Vagina (tissue), 2 donors: ENCODE measurements at regions not wholly inside any gene's neighbourhood (a gene's known extent, or its start where the extent isn't known, plus 50 kb on each side); places are given as distances from the start of the nearest gene placed in this dataset.
"Not testable (repeated sequence)": the region's sequence is repeated elsewhere in the genome, so short reads cannot be mapped to it uniquely, and the experiment has no call there.

Experiments
- DNase-seq, 2 donors: peaks; one replicate each; pipeline ENCODE4 v3.0.0-alpha.2; 2017; ENCODE audit errors: extremely low spot score in 2 of 2
- H3K27ac ChIP-seq: fragments of 200-600 bp; sonication (generic); one replicate; pipeline ENCODE4 v1.5.1; 2019
- H3K27me3 ChIP-seq: fragments of 200-600 bp; sonication (generic); one replicate; pipeline ENCODE4 v1.5.1; 2019
- H3K36me3 ChIP-seq, 2 donors: fragments of 200-600 bp; sonication (generic); one replicate each; pipeline ENCODE4 v1.5.1; 2017 to 2019
- H3K4me1 ChIP-seq: fragments of 200-600 bp; sonication (generic); one replicate; pipeline ENCODE4 v1.5.1; 2019
- H3K4me3 ChIP-seq, 2 donors: fragments of 200-600 bp; sonication (generic); 1 replicate in 1 of 2; 2 replicates in 1 of 2; pipeline ENCODE4 v1.5.1; 2016 to 2019
- H3K9me3 ChIP-seq: fragments of 200-600 bp; sonication (generic); one replicate; pipeline ENCODE4 v1.5.1; 2019
- CTCF ChIP-seq, 3 experiments: fragments of 450-650 bp in 2 of 3; fragments of 200-600 bp in 1 of 3; sonication (generic) in 1 of 3; IDR thresholded peaks; one replicate each; pipeline ENCODE4 v1.5.1; 2017 to 2019; ENCODE audit warnings: antibody characterized with exemption in 3 of 3, mild to moderate bottlenecking in 2 of 3, moderate library complexity in 2 of 3
- POLR2A ChIP-seq, 2 donors: fragments of 450-650 bp; IDR thresholded peaks; one replicate each; pipeline ENCODE4 v1.6.1; 2017; ENCODE audit warnings: antibody characterized with exemption in 2 of 2, mild to moderate bottlenecking in 2 of 2, moderate library complexity in 2 of 2
- POLR2AphosphoS5 ChIP-seq, 2 donors: sonication (generic); formaldehyde crosslinking; IDR thresholded peaks; one replicate each; pipeline ENCODE4 v1.9.0; 2017; ENCODE audit warnings: antibody characterized with exemption in 2 of 2, mild to moderate bottlenecking in 2 of 2, low read depth in 1 of 2; ENCODE audit not compliant: insufficient read depth in 1 of 2
- intact Hi-C: fragments of 100-400 bp; cut with DNase I; formaldehyde crosslinking; loops from one replicate; pipeline ENCODE4 v1.15.1; 2023

DNA sequence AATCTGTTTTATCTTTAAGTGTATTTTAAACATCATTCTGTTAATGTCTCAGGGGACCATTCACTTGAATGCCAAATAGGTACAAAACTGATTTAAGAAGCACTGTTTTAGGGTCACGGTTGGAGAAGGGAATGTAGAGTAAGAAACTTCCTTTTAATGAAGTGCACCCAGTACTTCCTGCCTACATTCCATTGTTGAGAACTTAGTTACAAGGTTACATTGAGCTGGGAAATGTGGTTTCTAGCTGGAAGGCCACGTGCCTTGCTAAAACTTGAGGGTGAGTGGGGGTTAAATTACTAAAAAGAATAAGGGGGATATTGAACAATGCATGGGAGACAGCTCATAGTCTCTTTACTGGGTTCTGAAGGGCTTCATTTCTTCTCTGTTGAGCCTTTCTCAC lies 78.3 kb upstream of the TBC1D5 start:
- no peak for DNase-seq
- Histone ChIP-seq H3K9me3 (no peaks in the 10 kb centered on the region), H3K27ac (no peak overlapping the region), H3K4me3 (no peak overlapping the region), H3K4me1 (no peaks in the 10 kb centered on the region), H3K27me3 (no peaks in the 10 kb centered on the region), H3K36me3 (no peaks in the 10 kb centered on the region)
- intact Hi-C loops, result no loop called here
- TF ChIP-seq CTCF (IDR thresholded peaks at IDR 0.05) (no peak), POLR2A (IDR thresholded peaks at IDR 0.05) (no peak), POLR2AphosphoS5 (IDR thresholded peaks at IDR 0.05; ENCODE audit: insufficient read depth in 1 of 2, low read depth in 1 of 2) (no peak)

- H3K9me3 ChIP-seq, result no peaks in the 10 kb centered on the region
- no peaks in the 10 kb centered on the region for H3K27me3 ChIP-seq
- H3K4me3 ChIP-seq, result no peak overlapping the region
- intact Hi-C loops, result no loop called here
- no peaks in the 10 kb centered on the region for H3K36me3 ChIP-seq
- DNase-seq, result no peak
- H3K27ac ChIP-seq, result no peak overlapping the region
- TF ChIP-seq POLR2A (IDR thresholded peaks at IDR 0.05), result no peak
- TF ChIP-seq POLR2AphosphoS5 (IDR thresholded peaks at IDR 0.05; ENCODE audit: insufficient read depth in 1 of 2, low read depth in 1 of 2), result no peak
- no peak for TF ChIP-seq CTCF (IDR thresholded peaks at IDR 0.05)
- H3K4me1 ChIP-seq, result no peaks in the 10 kb centered on the region
Observed at GRCh38 chr3:17820275-17820674, 77.8 kb upstream of the TBC1D5 start.

GRCh38 chr3:17817973-17818372 lies 75.5 kb upstream of the TBC1D5 start:
- H3K9me3 ChIP-seq, H3K36me3 ChIP-seq, intact Hi-C loops, H3K4me3 ChIP-seq, H3K27me3 ChIP-seq, H3K27ac ChIP-seq, H3K4me1 ChIP-seq, DNase-seq: not testable (repeated sequence)

DNA sequence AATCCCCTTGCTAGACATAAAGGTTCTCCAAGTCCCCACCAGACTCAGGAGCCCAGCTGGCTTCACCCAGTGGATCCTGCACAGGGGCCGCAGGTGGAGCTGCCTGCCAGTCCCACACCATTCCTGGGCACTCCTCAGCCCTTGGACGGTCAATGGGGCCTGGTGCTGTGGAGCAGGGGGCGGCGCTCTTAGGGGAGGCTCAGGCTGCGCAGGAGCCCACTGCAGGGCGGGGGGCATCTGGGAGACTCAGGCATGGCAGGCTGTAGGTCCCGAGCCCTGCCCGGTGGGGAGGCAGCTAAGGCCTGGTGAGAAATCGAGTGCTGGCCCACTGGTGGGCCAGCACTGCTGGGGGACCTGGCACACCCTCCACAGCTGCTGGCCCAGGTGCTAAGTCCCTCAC lies 75.1 kb upstream of the TBC1D5 start:
- Histone ChIP-seq H3K27ac (no peak overlapping the region), H3K4me1 (no peaks in the 10 kb centered on the region), H3K27me3 (no peaks in the 10 kb centered on the region), H3K36me3 (no peaks in the 10 kb centered on the region), H3K9me3 (no peaks in the 10 kb centered on the region), H3K4me3 (no peak overlapping the region)
- intact Hi-C loops, result no loop called here
- DNase-seq, result no peak
- no peak for TF ChIP-seq POLR2A (IDR thresholded peaks at IDR 0.05)
- no peak for TF ChIP-seq POLR2AphosphoS5 (IDR thresholded peaks at IDR 0.05; ENCODE audit: insufficient read depth in 1 of 2, low read depth in 1 of 2)
- no peak for TF ChIP-seq CTCF (IDR thresholded peaks at IDR 0.05)

DNA sequence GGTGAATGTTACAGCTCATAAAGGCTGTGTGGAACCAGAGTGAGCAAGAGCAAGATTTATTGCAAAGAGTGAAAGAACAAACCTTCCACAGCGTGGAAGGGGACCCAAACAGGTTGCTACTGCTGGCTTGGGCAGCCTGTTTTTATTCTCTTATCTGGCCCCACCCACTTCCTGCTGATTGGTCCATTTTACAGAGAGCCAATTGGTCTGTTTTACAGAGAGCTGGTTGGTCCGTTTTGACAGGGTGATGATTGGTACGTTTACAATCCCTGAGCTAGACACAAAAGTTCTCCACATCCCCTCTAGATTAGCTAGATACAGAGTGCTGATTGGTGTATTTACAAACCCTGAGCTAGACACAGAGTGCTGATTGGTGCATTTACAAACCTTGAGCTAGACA lies 74.4 kb upstream of the TBC1D5 start:
- DNase-seq, H3K9me3 ChIP-seq, H3K36me3 ChIP-seq, H3K4me3 ChIP-seq, H3K27me3 ChIP-seq, H3K4me1 ChIP-seq, H3K27ac ChIP-seq, intact Hi-C loops: not testable (repeated sequence)

DNA sequence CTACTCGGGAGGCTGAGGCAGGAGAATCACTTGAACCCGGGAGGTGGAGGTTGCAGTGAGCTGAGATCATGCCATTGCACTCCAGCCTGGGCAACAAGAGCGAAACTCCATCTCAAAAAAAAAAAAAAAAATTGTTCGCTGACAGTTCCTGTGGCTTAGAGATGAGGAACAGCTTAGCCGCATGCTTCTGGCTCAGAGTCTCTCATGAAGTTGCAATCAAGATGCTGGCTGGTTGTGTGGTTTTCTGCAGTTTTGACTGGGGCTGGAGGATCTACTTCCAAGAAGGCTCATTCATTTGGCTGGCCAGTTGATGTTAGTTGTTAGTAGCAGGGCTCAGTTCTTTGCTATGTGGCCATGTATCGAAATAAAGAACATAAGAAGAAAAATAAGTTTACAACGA lies 69.9 kb upstream of the TBC1D5 start:
- H3K4me1 ChIP-seq, DNase-seq, H3K4me3 ChIP-seq, H3K27ac ChIP-seq, intact Hi-C loops, H3K9me3 ChIP-seq, H3K27me3 ChIP-seq, H3K36me3 ChIP-seq: not testable (repeated sequence)

DNA sequence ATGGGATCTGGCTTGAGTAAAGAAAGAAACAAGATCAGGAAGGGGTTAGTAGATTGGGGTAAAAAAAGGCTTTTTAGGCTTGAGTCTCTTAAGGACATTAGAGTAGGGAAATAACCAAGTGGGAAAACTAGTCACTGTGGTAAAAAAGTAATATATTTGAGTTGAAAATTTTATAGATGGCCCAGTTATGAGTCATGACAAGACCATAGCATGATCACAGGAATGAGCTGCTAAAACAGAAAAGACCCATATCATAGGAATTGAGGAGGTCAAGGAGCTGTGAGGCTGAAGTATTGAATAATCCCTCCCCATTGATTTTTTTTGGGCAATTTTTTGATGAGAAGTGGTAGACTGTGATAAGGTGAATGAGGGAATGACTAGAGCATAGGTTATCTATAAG lies 69.2 kb upstream of the TBC1D5 start:
- no peaks in the 10 kb centered on the region for H3K9me3 ChIP-seq
- H3K27me3 ChIP-seq, result no peaks in the 10 kb centered on the region
- H3K27ac ChIP-seq, result no peak overlapping the region
- TF ChIP-seq POLR2AphosphoS5 (IDR thresholded peaks at IDR 0.05; ENCODE audit: insufficient read depth in 1 of 2, low read depth in 1 of 2) (no peak), POLR2A (IDR thresholded peaks at IDR 0.05) (no peak), CTCF (IDR thresholded peaks at IDR 0.05) (no peak)
- no peak overlapping the region for H3K4me3 ChIP-seq
- intact Hi-C loops, result no loop called here
- DNase-seq, result no peak
- no peaks in the 10 kb centered on the region for H3K4me1 ChIP-seq
- H3K36me3 ChIP-seq, result no peaks in the 10 kb centered on the region
